ENCODE measurements at regions not wholly inside any gene's neighbourhood (a gene's known extent, or its start where the extent isn't known, plus 50 kb on each side); places are given as distances from the start of the nearest gene placed in this dataset.

GRCh38 chr3:177836671-177837070 is 639.4 kb upstream of the TBL1XR1 start:
- no peak for TF ChIP-seq FOS (IDR thresholded peaks at IDR 0.05; ENCODE audit: borderline replicate concordance, insufficient read depth, low read length)
- no peak for TF ChIP-seq POLR2AphosphoS5 (IDR thresholded peaks at IDR 0.05; ENCODE audit: insufficient read depth, low read depth, low read length)
- TF ChIP-seq CTCF (IDR thresholded peaks at IDR 0.05; ENCODE audit: extremely low read depth in 1 of 2, insufficient read depth in 1 of 2, low read depth in 1 of 2, low read length in 2 of 2): no peak
